HepG2 (cell line): ENCODE measurements at regions not wholly inside any gene's neighbourhood (a gene's known extent, or its start where the extent isn't known, plus 50 kb on each side); places are given as distances from the start of the nearest gene placed in this dataset.

Source experiments
- ATAC-seq: fragments of 200-7000 bp; cut with Tn5 transposase; 3 replicates; pipeline ENCODE4 v1.9.1; 2020; ENCODE audit warnings: mild to moderate bottlenecking, moderate library complexity
- BruUV-seq: library from RNA; stranded (reverse); fragments of 400-500 nt; replicated peaks from 2 replicates; lab custom pipeline; 2021; lab: Mats Ljungman, UMichigan
- CTCF ChIA-PET: fragments of 300-600 bp; formaldehyde crosslinking; extraction: SDS; loops from one replicate; lab custom pipeline; 2021; ENCODE audit warnings: low total read pairs, inconsistent platforms, low intra/inter-chr PET ratio; lab: Yijun Ruan, JAX
- POLR2A ChIA-PET: fragments of 350-600 bp; sonication (Branson Sonifier 250); formaldehyde crosslinking; loops from one replicate; lab custom pipeline; 2020; ENCODE audit warnings: antibody characterized with exemption, inconsistent platforms; lab: Yijun Ruan, JAX
- DNase-seq: peaks from one replicate; pipeline ENCODE4 v3.0.0-alpha.2; 2015; ENCODE audit warnings: low spot score
- FAIRE-seq: peaks from 3 replicates; lab custom pipeline; 2011; peaks lifted over from hg19 to GRCh38; lab: Jason Lieb, UNC
- H2AFZ ChIP-seq: one replicate; pipeline ENCODE4 v1.6.1; 2011; ENCODE audit warnings: low read length, inconsistent platforms
- H3K27ac ChIP-seq: fragments of 300-600 bp; 3 replicates; pipeline ENCODE4 v1.8.0; 2011; ENCODE audit warnings: mixed run types, mild to moderate bottlenecking, mixed read lengths, low read length, inconsistent platforms; ENCODE audit not compliant: insufficient read depth; ENCODE audit errors: extremely low read length
- H3K27me3 ChIP-seq, 2 experiments: fragments of 200-600 bp in 1 of 2; 2 replicates in 1 of 2; 3 replicates in 1 of 2; pipeline versions ENCODE4 v1.6.0 to v1.8.0; 2011; ENCODE audit warnings: low read length in 2 of 2, mild to moderate bottlenecking in 2 of 2, moderate library complexity in 2 of 2, inconsistent platforms in 1 of 2; ENCODE audit not compliant: insufficient read depth in 2 of 2, control insufficient read depth in 1 of 2
- H3K36me3 ChIP-seq, 2 experiments: fragments of 200-600 bp in 1 of 2; replicated peaks in 1 of 2; 2 replicates in 1 of 2; 3 replicates in 1 of 2; pipeline versions ENCODE4 v1.5.1 to v1.8.0; 2011; ENCODE audit warnings: low read length in 2 of 2, inconsistent platforms in 1 of 2; ENCODE audit not compliant: insufficient read depth in 2 of 2, control insufficient read depth in 1 of 2
- H3K4me1 ChIP-seq: 2 replicates; pipeline ENCODE4 v1.5.1; 2012; ENCODE audit warnings: low read length, inconsistent platforms; ENCODE audit not compliant: insufficient read depth
- H3K4me2 ChIP-seq: 2 replicates; pipeline ENCODE4 v1.6.0; 2011; ENCODE audit warnings: low read depth, low read length, inconsistent platforms
- H3K4me3 ChIP-seq, 3 experiments: fragments of 200-600 bp in 1 of 3; sonication (generic), shearing (Covaris generic) in 1 of 3; replicated peaks in 1 of 3; 2 replicates each; pipeline ENCODE4 v1.5.1; 2011 to 2016; ENCODE audit warnings: low read length in 3 of 3, inconsistent platforms in 2 of 3, low read depth in 2 of 3, mild to moderate bottlenecking in 2 of 3, control low read depth in 1 of 3, mixed read lengths in 1 of 3; ENCODE audit not compliant: insufficient read depth in 1 of 3
- H3K79me2 ChIP-seq: one replicate; pipeline ENCODE4 v1.6.1; 2011; ENCODE audit warnings: low read length, inconsistent platforms; ENCODE audit not compliant: insufficient read depth
- H3K9ac ChIP-seq: 2 replicates; pipeline ENCODE4 v1.6.0; 2011; ENCODE audit warnings: mild to moderate bottlenecking, low read depth, low read length, inconsistent platforms; ENCODE audit not compliant: insufficient read depth
- H3K9me3 ChIP-seq: 2 replicates; pipeline ENCODE4 v1.5.1; 2012; ENCODE audit warnings: mild to moderate bottlenecking, low read length
- H4K20me1 ChIP-seq: 2 replicates; pipeline ENCODE4 v1.6.0; 2011; ENCODE audit warnings: inconsistent platforms, mild to moderate bottlenecking, low read length, moderate library complexity; ENCODE audit not compliant: insufficient read depth
- CC2D1A ChIP-seq: sonication (generic); formaldehyde crosslinking; IDR thresholded peaks from 2 replicates; pipeline ENCODE4 v1.8.1; 2023; ENCODE audit warnings: mild to moderate bottlenecking, missing genetic modification reagents
- FOXO1 ChIP-seq: sonication (generic); formaldehyde crosslinking; IDR thresholded peaks from 2 replicates; pipeline ENCODE4 v1.4.0; 2020; ENCODE audit warnings: missing genetic modification reagents
- NPAS2 ChIP-seq: sonication (generic); formaldehyde crosslinking; IDR thresholded peaks from 2 replicates; pipeline ENCODE4 v1.8.0; 2022; ENCODE audit warnings: mild to moderate bottlenecking, missing genetic modification reagents, borderline replicate concordance
- SETDB1 ChIP-seq: sonication (generic); formaldehyde crosslinking; IDR thresholded peaks from 2 replicates; pipeline ENCODE4 v1.5.1; 2020; ENCODE audit warnings: missing genetic modification reagents, mild to moderate bottlenecking, borderline replicate concordance
- SOX6 ChIP-seq, 2 experiments: fragments of 450-650 bp in 1 of 2; sonication (generic) in 1 of 2; formaldehyde crosslinking in 1 of 2; IDR thresholded peaks; 2 replicates each; pipeline versions ENCODE4 v1.4.0 to v1.6.1; 2017 to 2020; ENCODE audit warnings: antibody characterized with exemption in 1 of 2, mild to moderate bottlenecking in 1 of 2, missing genetic modification reagents in 1 of 2
- ZNF615 ChIP-seq: sonication (generic); formaldehyde crosslinking; IDR thresholded peaks from 2 replicates; pipeline ENCODE4 v1.5.0; 2020; ENCODE audit warnings: mild to moderate bottlenecking, missing genetic modification reagents, borderline replicate concordance
- WGBS: methylation state at CpG from one replicate; pipeline ENCODE4 v1.1.6; 2017; ENCODE audit warnings: low lambda C conversion rate; 5-methylcytosine and 5-hydroxymethylcytosine counted together
- in situ Hi-C: cut with HindIII; loops from 2 replicates; pipeline ENCODE4 v1.10.0; 2017; ENCODE audit warnings: low pct_unique_long_range_greater_than_20kb; ENCODE audit not compliant: extremely low pct_ligation_motif_present
- intact Hi-C: fragments of 100-400 bp; cut with micrococcal nuclease; formaldehyde crosslinking; loops from one replicate; pipeline ENCODE4 v1.10.0; 2022; ENCODE audit not compliant: unreplicated experiment
- TF ChIP-seq, protein P1 (sequence below): sonication (generic); formaldehyde crosslinking; IDR thresholded peaks from 2 replicates; pipeline ENCODE4 v1.8.1; 2022; ENCODE audit warnings: mild to moderate bottlenecking, missing genetic modification reagents
- TF ChIP-seq, protein P2 (sequence below), 2 experiments: IDR thresholded peaks; 2 replicates each; pipeline ENCODE4 v1.6.1; 2011 to 2012; ENCODE audit warnings: low read length in 2 of 2, borderline replicate concordance in 1 of 2, low read depth in 1 of 2, mild to moderate bottlenecking in 1 of 2, moderate library complexity in 1 of 2
- TF ChIP-seq, protein P3 (sequence below): sonication (generic); formaldehyde crosslinking; IDR thresholded peaks from 2 replicates; pipeline ENCODE4 v1.5.0; 2020; ENCODE audit warnings: missing genetic modification reagents

DNA sequence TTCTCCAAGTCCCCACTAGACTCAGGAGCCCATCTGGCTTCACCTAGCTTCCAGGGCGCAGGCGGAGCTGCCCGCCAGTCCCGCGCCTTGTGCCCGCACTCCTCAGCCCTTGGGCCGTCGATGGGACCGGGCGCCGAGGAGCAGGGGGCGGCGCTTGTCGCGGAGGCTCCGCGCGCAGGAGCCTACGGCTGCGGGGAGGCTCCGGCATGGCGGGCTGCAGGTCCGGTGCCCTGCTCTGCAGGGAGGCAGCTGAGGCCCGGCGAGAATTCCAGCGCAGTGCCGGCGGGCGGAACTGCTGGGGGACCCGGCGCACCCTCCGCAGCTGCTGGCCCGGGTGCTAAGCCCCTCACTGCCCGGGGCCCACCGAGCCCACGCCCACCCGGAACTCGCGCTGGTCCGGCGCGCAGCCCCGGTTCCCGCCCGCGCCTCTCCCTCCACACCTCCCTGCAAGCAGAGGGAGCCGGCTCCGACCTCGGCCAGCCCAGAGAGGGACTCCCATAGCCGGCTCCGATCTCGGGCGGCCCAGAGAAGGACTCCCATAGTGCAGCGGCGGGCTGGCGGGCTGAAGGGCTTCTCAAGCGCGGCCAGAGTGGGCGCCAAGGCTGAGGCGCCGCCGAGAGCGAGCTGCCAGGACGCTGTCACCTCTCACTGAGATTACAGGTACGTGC lies 78.1 kb upstream of the PJA2 start:
- H3K4me3 ChIP-seq: no peak overlapping the region
- 95% methylated on average over 35 of the region's 65 CpGs for WGBS
- in situ Hi-C loops: no loop called here
- intact Hi-C loops: loop anchor here (5.0 kb wide), 1 partner anchor 199 kb away; the partner anchor contains the start of gene MAN2A1
- H3K9me3 ChIP-seq: no peaks in the 10 kb centered on the region
- DNase-seq (no peak), ATAC-seq (no peak), FAIRE-seq (no peak)
- POLR2A ChIA-PET: no interaction called here
- H3K9ac ChIP-seq: no peak overlapping the region
- BruUV-seq: no TSS peak
- H4K20me1 ChIP-seq: no peaks in the 10 kb centered on the region
- H3K79me2 ChIP-seq: no peaks in the 10 kb centered on the region
- CTCF ChIA-PET: no interaction called here
- no peak overlapping the region for H3K4me2 ChIP-seq
- no peak overlapping the region for H3K27ac ChIP-seq
- no peaks in the 10 kb centered on the region for H3K36me3 ChIP-seq
- H3K4me1 ChIP-seq: peaks cover 33% of the 10 kb centered on the region
- H2AFZ ChIP-seq: no peak overlapping the region
- no peaks in the 10 kb centered on the region for H3K27me3 ChIP-seq
- TF ChIP-seq FOXO1 (CRISPR knock-in tag) (no peak), SETDB1 (CRISPR knock-in tag) (no peak), NPAS2 (CRISPR knock-in tag) (no peak), SOX6 (IDR thresholded peaks at IDR 0.05) (no peak), SOX6 (CRISPR knock-in tag; IDR thresholded peaks at IDR 0.05) (no peak), ZNF615 (no peak), CC2D1A (no peak)
- TF ChIP-seq, protein P1, sequence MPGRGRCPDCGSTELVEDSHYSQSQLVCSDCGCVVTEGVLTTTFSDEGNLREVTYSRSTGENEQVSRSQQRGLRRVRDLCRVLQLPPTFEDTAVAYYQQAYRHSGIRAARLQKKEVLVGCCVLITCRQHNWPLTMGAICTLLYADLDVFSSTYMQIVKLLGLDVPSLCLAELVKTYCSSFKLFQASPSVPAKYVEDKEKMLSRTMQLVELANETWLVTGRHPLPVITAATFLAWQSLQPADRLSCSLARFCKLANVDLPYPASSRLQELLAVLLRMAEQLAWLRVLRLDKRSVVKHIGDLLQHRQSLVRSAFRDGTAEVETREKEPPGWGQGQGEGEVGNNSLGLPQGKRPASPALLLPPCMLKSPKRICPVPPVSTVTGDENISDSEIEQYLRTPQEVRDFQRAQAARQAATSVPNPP (CRISPR knock-in tag): no peak
- TF ChIP-seq, protein P2, sequence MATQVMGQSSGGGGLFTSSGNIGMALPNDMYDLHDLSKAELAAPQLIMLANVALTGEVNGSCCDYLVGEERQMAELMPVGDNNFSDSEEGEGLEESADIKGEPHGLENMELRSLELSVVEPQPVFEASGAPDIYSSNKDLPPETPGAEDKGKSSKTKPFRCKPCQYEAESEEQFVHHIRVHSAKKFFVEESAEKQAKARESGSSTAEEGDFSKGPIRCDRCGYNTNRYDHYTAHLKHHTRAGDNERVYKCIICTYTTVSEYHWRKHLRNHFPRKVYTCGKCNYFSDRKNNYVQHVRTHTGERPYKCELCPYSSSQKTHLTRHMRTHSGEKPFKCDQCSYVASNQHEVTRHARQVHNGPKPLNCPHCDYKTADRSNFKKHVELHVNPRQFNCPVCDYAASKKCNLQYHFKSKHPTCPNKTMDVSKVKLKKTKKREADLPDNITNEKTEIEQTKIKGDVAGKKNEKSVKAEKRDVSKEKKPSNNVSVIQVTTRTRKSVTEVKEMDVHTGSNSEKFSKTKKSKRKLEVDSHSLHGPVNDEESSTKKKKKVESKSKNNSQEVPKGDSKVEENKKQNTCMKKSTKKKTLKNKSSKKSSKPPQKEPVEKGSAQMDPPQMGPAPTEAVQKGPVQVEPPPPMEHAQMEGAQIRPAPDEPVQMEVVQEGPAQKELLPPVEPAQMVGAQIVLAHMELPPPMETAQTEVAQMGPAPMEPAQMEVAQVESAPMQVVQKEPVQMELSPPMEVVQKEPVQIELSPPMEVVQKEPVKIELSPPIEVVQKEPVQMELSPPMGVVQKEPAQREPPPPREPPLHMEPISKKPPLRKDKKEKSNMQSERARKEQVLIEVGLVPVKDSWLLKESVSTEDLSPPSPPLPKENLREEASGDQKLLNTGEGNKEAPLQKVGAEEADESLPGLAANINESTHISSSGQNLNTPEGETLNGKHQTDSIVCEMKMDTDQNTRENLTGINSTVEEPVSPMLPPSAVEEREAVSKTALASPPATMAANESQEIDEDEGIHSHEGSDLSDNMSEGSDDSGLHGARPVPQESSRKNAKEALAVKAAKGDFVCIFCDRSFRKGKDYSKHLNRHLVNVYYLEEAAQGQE (IDR thresholded peaks at IDR 0.05; ENCODE audit: borderline replicate concordance in 1 of 2, low read depth in 1 of 2, low read length in 2 of 2): no peak
- TF ChIP-seq, protein P3, sequence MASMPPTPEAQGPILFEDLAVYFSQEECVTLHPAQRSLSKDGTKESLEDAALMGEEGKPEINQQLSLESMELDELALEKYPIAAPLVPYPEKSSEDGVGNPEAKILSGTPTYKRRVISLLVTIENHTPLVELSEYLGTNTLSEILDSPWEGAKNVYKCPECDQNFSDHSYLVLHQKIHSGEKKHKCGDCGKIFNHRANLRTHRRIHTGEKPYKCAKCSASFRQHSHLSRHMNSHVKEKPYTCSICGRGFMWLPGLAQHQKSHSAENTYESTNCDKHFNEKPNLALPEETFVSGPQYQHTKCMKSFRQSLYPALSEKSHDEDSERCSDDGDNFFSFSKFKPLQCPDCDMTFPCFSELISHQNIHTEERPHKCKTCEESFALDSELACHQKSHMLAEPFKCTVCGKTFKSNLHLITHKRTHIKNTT (CRISPR knock-in tag): no peak
